Stomach (tissue), 8 donors: ENCODE measurements at regions not wholly inside any gene's neighbourhood (a gene's known extent, or its start where the extent isn't known, plus 50 kb on each side); places are given as distances from the start of the nearest gene placed in this dataset.
"Not testable (repeated sequence)": the region's sequence is repeated elsewhere in the genome, so short reads cannot be mapped to it uniquely, and the experiment has no call there.

Experiments used
- DNase-seq, 2 donors: peaks; one replicate each; pipeline versions ENCODE4 v3.0.0 to v3.0.0-alpha.2; 2013 to 2019
- H3K27ac ChIP-seq, 5 donors: fragments of 200-600 bp in 4 of 5; sonication (generic) in 4 of 5; one replicate each; pipeline ENCODE4 v1.5.1; 2013 to 2019; ENCODE audit warnings: mild to moderate bottlenecking in 1 of 5, moderate library complexity in 1 of 5
- H3K27me3 ChIP-seq, 3 donors: fragments of 200-600 bp; sonication (generic); one replicate each; pipeline ENCODE4 v1.5.1; 2017 to 2019; ENCODE audit warnings: mixed run types in 1 of 3
- H3K36me3 ChIP-seq, 4 donors: fragments of 200-600 bp; sonication (generic); 1 replicate in 3 of 4; 2 replicates in 1 of 4; pipeline ENCODE4 v1.5.1; 2016 to 2019
- H3K4me1 ChIP-seq, 4 donors: fragments of 200-600 bp; sonication (generic); one replicate each; pipeline ENCODE4 v1.5.1; 2016 to 2019
- H3K4me3 ChIP-seq, 4 donors: fragments of 200-600 bp; sonication (generic) in 3 of 4; one replicate each; pipeline ENCODE4 v1.5.1; 2016 to 2019; ENCODE audit warnings: mild to moderate bottlenecking in 1 of 4
- H3K9me3 ChIP-seq, 4 donors: fragments of 200-600 bp; sonication (generic); one replicate each; pipeline ENCODE4 v1.5.1; 2016 to 2019
- EP300 ChIP-seq: sonication (generic); formaldehyde crosslinking; IDR thresholded peaks from one replicate; pipeline ENCODE4 v1.6.1; 2017; ENCODE audit warnings: antibody characterized with exemption
- POLR2A ChIP-seq, 4 donors: fragments of 450-650 bp; IDR thresholded peaks; one replicate each; pipeline ENCODE4 v1.6.1; 2016; ENCODE audit warnings: antibody characterized with exemption in 4 of 4, control low read depth in 2 of 4, mild to moderate bottlenecking in 1 of 4, moderate library complexity in 1 of 4
- POLR2AphosphoS5 ChIP-seq, 3 donors: sonication (generic); formaldehyde crosslinking; IDR thresholded peaks; one replicate each; pipeline ENCODE4 v1.6.1; 2016; ENCODE audit warnings: antibody characterized with exemption in 3 of 3
- WGBS, 5 donors: extraction: QIAGEN DNeasy Blood & Tissue Kit in 3 of 5; methylation state at CpG; one replicate each; pipeline versions ENCODE4 v1.1.5 to v1.1.7; 2013 to 2018; 5-methylcytosine and 5-hydroxymethylcytosine counted together
- intact Hi-C: fragments of 100-400 bp; cut with DNase I; formaldehyde crosslinking; loops from one replicate; pipeline ENCODE4 v1.15.1; 2023; ENCODE audit warnings: low total_unique reads
- TF ChIP-seq, protein P1 (sequence below), 7 experiments: fragments of 450-650 bp in 4 of 7; fragments of 200-600 bp in 3 of 7; sonication (generic) in 3 of 7; IDR thresholded peaks; one replicate each; pipeline ENCODE4 v1.5.1; 2016 to 2019; ENCODE audit warnings: antibody characterized with exemption in 7 of 7, control low read depth in 2 of 7, mild to moderate bottlenecking in 1 of 7
- donor health status: healthy with polysubstance abuse.
- donor health status: Bipolar disorder and iron deficiency.
- donor health status: healthy.

GRCh38 chr9:34777666-34778065 lies 67.7 kb upstream of the CCL21 start:
- Histone ChIP-seq H3K27me3 (peaks cover 0 to 3% (median 0%) of the 10 kb centered on the region in 3 donors), H3K4me1 (no peaks in the 10 kb centered on the region), H3K36me3 (no peaks in the 10 kb centered on the region), H3K4me3 (no peak overlapping the region), H3K9me3 (no peaks in the 10 kb centered on the region), H3K27ac (no peak overlapping the region)
- intact Hi-C loops, result no loop called here
- TF ChIP-seq, protein P1, sequence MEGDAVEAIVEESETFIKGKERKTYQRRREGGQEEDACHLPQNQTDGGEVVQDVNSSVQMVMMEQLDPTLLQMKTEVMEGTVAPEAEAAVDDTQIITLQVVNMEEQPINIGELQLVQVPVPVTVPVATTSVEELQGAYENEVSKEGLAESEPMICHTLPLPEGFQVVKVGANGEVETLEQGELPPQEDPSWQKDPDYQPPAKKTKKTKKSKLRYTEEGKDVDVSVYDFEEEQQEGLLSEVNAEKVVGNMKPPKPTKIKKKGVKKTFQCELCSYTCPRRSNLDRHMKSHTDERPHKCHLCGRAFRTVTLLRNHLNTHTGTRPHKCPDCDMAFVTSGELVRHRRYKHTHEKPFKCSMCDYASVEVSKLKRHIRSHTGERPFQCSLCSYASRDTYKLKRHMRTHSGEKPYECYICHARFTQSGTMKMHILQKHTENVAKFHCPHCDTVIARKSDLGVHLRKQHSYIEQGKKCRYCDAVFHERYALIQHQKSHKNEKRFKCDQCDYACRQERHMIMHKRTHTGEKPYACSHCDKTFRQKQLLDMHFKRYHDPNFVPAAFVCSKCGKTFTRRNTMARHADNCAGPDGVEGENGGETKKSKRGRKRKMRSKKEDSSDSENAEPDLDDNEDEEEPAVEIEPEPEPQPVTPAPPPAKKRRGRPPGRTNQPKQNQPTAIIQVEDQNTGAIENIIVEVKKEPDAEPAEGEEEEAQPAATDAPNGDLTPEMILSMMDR (IDR thresholded peaks at IDR 0.05), result no peak
- no peak for DNase-seq
- 60 to 91% (median 88%) methylated on average over 2 of the region's 2 CpGs for WGBS, 5 donors

- no peak for DNase-seq
- H3K36me3 ChIP-seq, result no peaks in the 10 kb centered on the region
- no peaks in the 10 kb centered on the region for H3K4me1 ChIP-seq
- H3K9me3 ChIP-seq, result no peaks in the 10 kb centered on the region
- no peak for TF ChIP-seq POLR2AphosphoS5 (IDR thresholded peaks at IDR 0.05)
- TF ChIP-seq, protein P1 (IDR thresholded peaks at IDR 0.05), result no peak
- TF ChIP-seq EP300, result no peak
- TF ChIP-seq POLR2A (IDR thresholded peaks at IDR 0.05), result no peak
- no peak overlapping the region for H3K27ac ChIP-seq
- intact Hi-C loops, result no loop called here
- H3K4me3 ChIP-seq, result no peak overlapping the region
- WGBS, 5 donors, result 65 to 90% (median 85%) methylated on average over 1 of the region's 1 CpG
- peaks cover 0 to 3% (median 0%) of the 10 kb centered on the region in 3 donors for H3K27me3 ChIP-seq
Measured at GRCh38 chr9:34773955-34774354, 64.0 kb upstream of the CCL21 start.

GRCh38 chr9:34773306-34773910 lies 63.5 kb upstream of the CCL21 start:
- Histone ChIP-seq H3K27ac (no peak overlapping the region), H3K27me3 (peaks cover 0 to 3% (median 0%) of the 10 kb centered on the region in 3 donors), H3K9me3 (no peaks in the 10 kb centered on the region), H3K36me3 (no peaks in the 10 kb centered on the region), H3K4me3 (no peak overlapping the region), H3K4me1 (no peaks in the 10 kb centered on the region)
- intact Hi-C loops, result no loop called here
- TF ChIP-seq EP300, result no peak
- 44 to 59% (median 51%) methylated on average over 4 of the region's 4 CpGs for WGBS, 5 donors
- no peak for DNase-seq

DNA sequence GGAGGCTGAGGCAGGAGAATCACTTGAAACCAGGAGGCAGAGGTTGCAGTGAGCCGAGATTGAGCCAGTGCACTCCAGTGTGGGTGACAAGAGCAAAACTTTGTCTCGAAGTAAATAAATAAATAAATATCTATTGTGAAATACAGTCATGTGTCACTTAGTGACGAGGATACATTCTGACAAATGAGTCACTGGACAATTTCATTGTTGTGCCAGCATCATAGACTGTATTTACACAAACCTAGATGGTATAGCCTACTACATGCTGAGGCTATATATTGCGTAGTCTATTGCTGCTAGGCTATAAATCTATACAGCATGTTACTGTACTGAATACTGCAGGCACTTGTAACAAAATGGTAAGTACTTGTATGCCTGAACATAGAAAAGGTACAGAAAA lies 61.1 kb upstream of the CCL21 start:
- intact Hi-C loops, result no loop called here
- no peaks in the 10 kb centered on the region for H3K9me3 ChIP-seq
- H3K27ac ChIP-seq, result no peak overlapping the region
- TF ChIP-seq EP300 (no peak), POLR2AphosphoS5 (IDR thresholded peaks at IDR 0.05) (no peak), POLR2A (IDR thresholded peaks at IDR 0.05) (no peak)
- TF ChIP-seq, protein P1 (IDR thresholded peaks at IDR 0.05), result no peak
- H3K27me3 ChIP-seq, result peaks cover 0 to 12% (median 3%) of the 10 kb centered on the region in 3 donors
- 74 to 83% (median 77%) methylated on average over 4 of the region's 4 CpGs for WGBS, 5 donors
- no peak overlapping the region for H3K4me3 ChIP-seq
- no peaks in the 10 kb centered on the region for H3K36me3 ChIP-seq
- DNase-seq, result no peak
- H3K4me1 ChIP-seq, result no peaks in the 10 kb centered on the region

DNA sequence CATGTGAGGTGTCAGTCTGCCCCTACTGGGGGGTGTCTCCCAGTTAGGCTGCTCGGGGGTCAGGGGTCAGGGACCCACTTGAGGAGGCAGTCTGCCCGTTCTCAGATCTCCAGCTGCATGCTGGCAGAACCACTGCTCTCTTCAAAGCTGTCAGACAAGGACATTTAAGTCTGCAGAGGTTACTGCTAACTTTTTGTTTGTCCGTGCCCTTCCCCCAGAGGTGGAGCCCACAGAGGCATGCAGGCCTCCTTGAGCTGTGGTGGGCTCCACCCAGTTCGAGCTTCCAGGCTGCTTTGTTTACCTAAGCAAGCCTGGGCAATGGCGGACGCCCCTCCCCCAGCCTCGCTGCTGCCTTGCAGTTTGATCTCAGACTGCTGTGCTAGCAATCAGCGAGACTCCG lies 57.2 kb upstream of the CCL21 start:
- H3K4me1 ChIP-seq, H3K4me3 ChIP-seq, H3K27ac ChIP-seq, H3K9me3 ChIP-seq, H3K36me3 ChIP-seq, intact Hi-C loops: not testable (repeated sequence)
- H3K27me3 ChIP-seq, result peaks cover 0 to 12% (median 0%) of the 10 kb centered on the region in 3 donors
- DNase-seq, result peak in 1 of 2 donors; percentile 19
- 26 to 52% (median 34%) methylated on average over 6 to 9 of the region's 9 CpGs for WGBS, 5 donors
